Upper lobe of left lung (tissue), 6 donors: ENCODE measurements at regions not wholly inside any gene's neighbourhood (a gene's known extent, or its start where the extent isn't known, plus 50 kb on each side); places are given as distances from the start of the nearest gene placed in this dataset.

Experiments
- ATAC-seq, 2 donors: fragments of 200-7000 bp; cut with Tn5 transposase; one replicate each; pipeline ENCODE4 v1.9.1; 2022; ENCODE audit warnings: mild to moderate bottlenecking in 2 of 2, moderate library complexity in 2 of 2; ENCODE audit not compliant: low FRiP score in 2 of 2
- DNase-seq, 2 donors: peaks; one replicate each; pipeline ENCODE4 v3.0.0-alpha.2; 2019 to 2020
- H3K27ac ChIP-seq, 4 donors: fragments of 200-600 bp; sonication (generic); one replicate each; pipeline ENCODE4 v1.5.1; 2016 to 2019
- H3K27me3 ChIP-seq, 4 donors: fragments of 200-600 bp; sonication (generic); one replicate each; pipeline ENCODE4 v1.5.1; 2017 to 2019
- H3K36me3 ChIP-seq, 4 donors: fragments of 200-600 bp; sonication (generic); one replicate each; pipeline ENCODE4 v1.5.1; 2016 to 2019
- H3K4me1 ChIP-seq, 4 donors: fragments of 200-600 bp; sonication (generic); one replicate each; pipeline ENCODE4 v1.5.1; 2018 to 2019
- H3K4me3 ChIP-seq, 4 donors: fragments of 200-600 bp; sonication (generic); one replicate each; pipeline ENCODE4 v1.5.1; 2017 to 2019; ENCODE audit warnings: mild to moderate bottlenecking in 2 of 4, moderate library complexity in 1 of 4
- H3K9me3 ChIP-seq, 4 donors: fragments of 200-600 bp; sonication (generic); one replicate each; pipeline ENCODE4 v1.5.1; 2018 to 2019
- EP300 ChIP-seq, 4 donors: sonication (generic); formaldehyde crosslinking; IDR thresholded peaks; one replicate each; pipeline ENCODE4 v1.5.1; 2017; ENCODE audit warnings: antibody characterized with exemption in 4 of 4, control low read depth in 2 of 4
- POLR2A ChIP-seq, 4 donors: fragments of 450-650 bp; IDR thresholded peaks; one replicate each; pipeline ENCODE4 v1.5.1; 2016 to 2017; ENCODE audit warnings: antibody characterized with exemption in 4 of 4, mild to moderate bottlenecking in 2 of 4
- POLR2AphosphoS5 ChIP-seq, 2 donors: sonication (generic); formaldehyde crosslinking; IDR thresholded peaks; one replicate each; pipeline ENCODE4 v1.5.1; 2017; ENCODE audit warnings: antibody characterized with exemption in 2 of 2
- WGBS, 2 donors: methylation state at CpG; one replicate each; pipeline ENCODE4 v1.1.5; 2017 to 2018; 5-methylcytosine and 5-hydroxymethylcytosine counted together
- TF ChIP-seq, protein P1 (sequence below), 6 experiments: fragments of 450-650 bp in 4 of 6; fragments of 200-600 bp in 2 of 6; sonication (generic) in 2 of 6; IDR thresholded peaks; one replicate each; pipeline ENCODE4 v1.5.1; 2016 to 2019; ENCODE audit warnings: antibody characterized with exemption in 6 of 6
- donor health status: DM: no; HTN: no; CAD: no; lungs with moderate emphysema.
- donor health status: DM: no; HTN: yes; CAD: no; lungs with severe emphysema.

- no peak overlapping the region for H3K27ac ChIP-seq
- TF ChIP-seq POLR2AphosphoS5 (IDR thresholded peaks at IDR 0.05) = no peak
- no peak for TF ChIP-seq EP300 (IDR thresholded peaks at IDR 0.05)
- no peak for TF ChIP-seq POLR2A (IDR thresholded peaks at IDR 0.05)
- TF ChIP-seq, protein P1, sequence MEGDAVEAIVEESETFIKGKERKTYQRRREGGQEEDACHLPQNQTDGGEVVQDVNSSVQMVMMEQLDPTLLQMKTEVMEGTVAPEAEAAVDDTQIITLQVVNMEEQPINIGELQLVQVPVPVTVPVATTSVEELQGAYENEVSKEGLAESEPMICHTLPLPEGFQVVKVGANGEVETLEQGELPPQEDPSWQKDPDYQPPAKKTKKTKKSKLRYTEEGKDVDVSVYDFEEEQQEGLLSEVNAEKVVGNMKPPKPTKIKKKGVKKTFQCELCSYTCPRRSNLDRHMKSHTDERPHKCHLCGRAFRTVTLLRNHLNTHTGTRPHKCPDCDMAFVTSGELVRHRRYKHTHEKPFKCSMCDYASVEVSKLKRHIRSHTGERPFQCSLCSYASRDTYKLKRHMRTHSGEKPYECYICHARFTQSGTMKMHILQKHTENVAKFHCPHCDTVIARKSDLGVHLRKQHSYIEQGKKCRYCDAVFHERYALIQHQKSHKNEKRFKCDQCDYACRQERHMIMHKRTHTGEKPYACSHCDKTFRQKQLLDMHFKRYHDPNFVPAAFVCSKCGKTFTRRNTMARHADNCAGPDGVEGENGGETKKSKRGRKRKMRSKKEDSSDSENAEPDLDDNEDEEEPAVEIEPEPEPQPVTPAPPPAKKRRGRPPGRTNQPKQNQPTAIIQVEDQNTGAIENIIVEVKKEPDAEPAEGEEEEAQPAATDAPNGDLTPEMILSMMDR (IDR thresholded peaks at IDR 0.05) = no peak
- DNase-seq (no peak), ATAC-seq (no peak)
- no peaks in the 10 kb centered on the region for H3K9me3 ChIP-seq
- H3K36me3 ChIP-seq = no peaks in the 10 kb centered on the region
- 67% methylated on average over 8 of the region's 8 CpGs; no CpG with 5 or more reads in 1 of the 2 donors for WGBS, 2 donors
- H3K27me3 ChIP-seq = no peaks in the 10 kb centered on the region
- H3K4me3 ChIP-seq = no peak overlapping the region
- no peaks in the 10 kb centered on the region for H3K4me1 ChIP-seq
These were observed 295.3 kb downstream of the UQCRFS1 start for GRCh38 chr19:28917621-28918020.

- 63 to 80% methylated on average over 8 of the region's 8 CpGs for WGBS, 2 donors
- ATAC-seq = no peak
- Histone ChIP-seq H3K36me3 (no peaks in the 10 kb centered on the region), H3K4me1 (no peaks in the 10 kb centered on the region), H3K27me3 (no peaks in the 10 kb centered on the region), H3K9me3 (no peaks in the 10 kb centered on the region), H3K27ac (no peak overlapping the region), H3K4me3 (no peak overlapping the region)
- peak in 1 of 2 donors; percentile 42 for DNase-seq
- no peak for TF ChIP-seq POLR2AphosphoS5 (IDR thresholded peaks at IDR 0.05)
- TF ChIP-seq, protein P1 (IDR thresholded peaks at IDR 0.05) = no peak
- no peak for TF ChIP-seq EP300 (IDR thresholded peaks at IDR 0.05)
- TF ChIP-seq POLR2A (IDR thresholded peaks at IDR 0.05) = no peak
These were observed 297.1 kb downstream of the UQCRFS1 start for GRCh38 chr19:28915737-28916460.

- no peak overlapping the region for H3K27ac ChIP-seq
- ATAC-seq = no peak
- H3K4me3 ChIP-seq = no peak overlapping the region
- no peaks in the 10 kb centered on the region for H3K36me3 ChIP-seq
- DNase-seq = no peak
- no peak for TF ChIP-seq POLR2AphosphoS5 (IDR thresholded peaks at IDR 0.05)
- TF ChIP-seq POLR2A (IDR thresholded peaks at IDR 0.05) = no peak
- TF ChIP-seq, protein P1 (IDR thresholded peaks at IDR 0.05) = no peak
- no peak for TF ChIP-seq EP300 (IDR thresholded peaks at IDR 0.05)
- 81 to 82% methylated on average over 3 of the region's 3 CpGs for WGBS, 2 donors
- H3K27me3 ChIP-seq = no peaks in the 10 kb centered on the region
- H3K9me3 ChIP-seq = no peaks in the 10 kb centered on the region
- no peaks in the 10 kb centered on the region for H3K4me1 ChIP-seq
These were observed 297.7 kb downstream of the UQCRFS1 start for GRCh38 chr19:28915202-28915601.

GRCh38 chr19:28914173-28914572 is 298.8 kb downstream of the UQCRFS1 start:
- no peaks in the 10 kb centered on the region for H3K36me3 ChIP-seq
- H3K9me3 ChIP-seq = no peaks in the 10 kb centered on the region
- no peaks in the 10 kb centered on the region for H3K27me3 ChIP-seq
- TF ChIP-seq POLR2AphosphoS5 (IDR thresholded peaks at IDR 0.05) (no peak), POLR2A (IDR thresholded peaks at IDR 0.05) (no peak), EP300 (IDR thresholded peaks at IDR 0.05) (no peak)
- TF ChIP-seq, protein P1 (IDR thresholded peaks at IDR 0.05) = no peak
- H3K4me1 ChIP-seq = no peaks in the 10 kb centered on the region
- ATAC-seq (no peak), DNase-seq (no peak)
- no peak overlapping the region for H3K4me3 ChIP-seq
- no peak overlapping the region for H3K27ac ChIP-seq

DNA sequence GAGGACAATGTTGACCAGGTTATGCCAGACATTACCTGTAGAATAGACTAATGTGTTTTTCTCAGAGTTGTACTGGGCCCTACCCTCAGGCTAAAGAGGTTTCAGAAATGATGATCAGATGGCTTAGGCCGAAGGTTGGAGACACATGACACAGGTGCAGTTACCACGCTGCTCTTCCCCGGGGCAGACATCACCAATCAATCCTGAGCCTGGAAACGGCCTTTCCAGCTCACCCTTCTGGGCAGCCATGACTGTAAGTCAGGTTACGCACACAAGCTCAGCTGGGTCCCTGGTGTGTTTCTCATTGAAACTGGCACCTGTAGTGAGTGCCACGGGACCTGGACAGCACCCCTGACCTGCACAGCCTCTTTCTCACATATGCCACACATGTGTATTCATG is 299.3 kb downstream of the UQCRFS1 start:
- H3K4me1 ChIP-seq = no peaks in the 10 kb centered on the region
- H3K4me3 ChIP-seq = no peak overlapping the region
- no peak overlapping the region for H3K27ac ChIP-seq
- TF ChIP-seq, protein P1 (IDR thresholded peaks at IDR 0.05) = no peak
- TF ChIP-seq POLR2A (IDR thresholded peaks at IDR 0.05) (no peak), EP300 (IDR thresholded peaks at IDR 0.05) (no peak), POLR2AphosphoS5 (IDR thresholded peaks at IDR 0.05) (no peak)
- 69 to 83% methylated on average over 4 to 6 of the region's 6 CpGs for WGBS, 2 donors
- H3K9me3 ChIP-seq = no peaks in the 10 kb centered on the region
- H3K27me3 ChIP-seq = no peaks in the 10 kb centered on the region
- no peaks in the 10 kb centered on the region for H3K36me3 ChIP-seq
- DNase-seq (no peak), ATAC-seq (no peak)
